GF-D8 (cell line): ENCODE measurements at regions not wholly inside any gene's neighbourhood (a gene's known extent, or its start where the extent isn't known, plus 50 kb on each side); places are given as distances from the start of the nearest gene placed in this dataset.
"Not testable (repeated sequence)": the region's sequence is repeated elsewhere in the genome, so short reads cannot be mapped to it uniquely, and the experiment has no call there.

Source experiments
- DNase-seq: peaks from one replicate; lab custom pipeline; 2025; lab: John Stamatoyannopoulos, UW

- no peak for DNase-seq
Measured at GRCh38 chr4:104330125-104330905, 164.4 kb downstream of the CXXC4 start.

GRCh38 chr4:104326991-104327694 is 167.6 kb downstream of the CXXC4 start:
- not testable (repeated sequence) for DNase-seq

- DNase-seq: no peak
Measured at GRCh38 chr4:104302731-104303130, 192.0 kb downstream of the CXXC4 start.

- no peak for DNase-seq
Measured at GRCh38 chr4:104294811-104295210, 199.9 kb downstream of the CXXC4 start.

GRCh38 chr4:104286867-104287266 is 207.8 kb downstream of the CXXC4 start:
- no peak for DNase-seq

GRCh38 chr4:104283303-104283702 is 211.4 kb downstream of the CXXC4 start:
- no peak for DNase-seq

- no peak for DNase-seq
Measured at GRCh38 chr4:104279744-104280143, 214.9 kb downstream of the CXXC4 start.

- no peak for DNase-seq
Measured at GRCh38 chr4:104272966-104273365, 221.7 kb downstream of the CXXC4 start.

- DNase-seq: not testable (repeated sequence)
Measured at GRCh38 chr4:104269603-104270002, 225.1 kb downstream of the CXXC4 start.

GRCh38 chr4:104263100-104263499 is 231.6 kb downstream of the CXXC4 start:
- no peak for DNase-seq

- no peak for DNase-seq
Measured at GRCh38 chr4:104262678-104263077, 232.0 kb downstream of the CXXC4 start.

- no peak for DNase-seq
Measured at GRCh38 chr4:104248726-104249125, 246.0 kb downstream of the CXXC4 start.

GRCh38 chr4:104235967-104236366 is 258.7 kb downstream of the CXXC4 start:
- DNase-seq: no peak

- DNase-seq: no peak
Measured at GRCh38 chr4:104217526-104217925, 277.2 kb downstream of the CXXC4 start.

- no peak for DNase-seq
Measured at GRCh38 chr4:104211657-104212056, 283.0 kb downstream of the CXXC4 start.

- no peak for DNase-seq
Measured at GRCh38 chr4:104210420-104210819, 284.3 kb downstream of the CXXC4 start.

GRCh38 chr4:104206784-104207183 is 287.9 kb downstream of the CXXC4 start:
- DNase-seq: no peak

- DNase-seq: no peak
Measured at GRCh38 chr4:104205116-104205515, 289.6 kb downstream of the CXXC4 start.

- no peak for DNase-seq
Measured at GRCh38 chr4:104188301-104188700, 306.4 kb downstream of the CXXC4 start.

- no peak for DNase-seq
Measured at GRCh38 chr4:104169437-104169836, 325.3 kb downstream of the CXXC4 start.

GRCh38 chr4:104166749-104167148 is 327.9 kb downstream of the CXXC4 start:
- DNase-seq: no peak

- DNase-seq: no peak
Measured at GRCh38 chr4:104163820-104164219, 330.9 kb downstream of the CXXC4 start.

- no peak for DNase-seq
Measured at GRCh38 chr4:104146048-104146447, 348.6 kb downstream of the CXXC4 start.

- DNase-seq: no peak
Measured at GRCh38 chr4:104138116-104138515, 356.6 kb downstream of the CXXC4 start.
